HepG2 (cell line): ENCODE measurements at regions not wholly inside any gene's neighbourhood (a gene's known extent, or its start where the extent isn't known, plus 50 kb on each side); places are given as distances from the start of the nearest gene placed in this dataset.
A peak's percentile ranks its signal among the peaks of the same experiment; 100 is the strongest.

Source experiments
- ATAC-seq: fragments of 200-7000 bp; cut with Tn5 transposase; 3 replicates; pipeline ENCODE4 v1.9.1; 2020; ENCODE audit warnings: mild to moderate bottlenecking, moderate library complexity
- BruUV-seq: library from RNA; stranded (reverse); fragments of 400-500 nt; replicated peaks from 2 replicates; lab custom pipeline; 2021; lab: Mats Ljungman, UMichigan
- CTCF ChIA-PET: fragments of 300-600 bp; formaldehyde crosslinking; extraction: SDS; loops from one replicate; lab custom pipeline; 2021; ENCODE audit warnings: low total read pairs, inconsistent platforms, low intra/inter-chr PET ratio; lab: Yijun Ruan, JAX
- POLR2A ChIA-PET: fragments of 350-600 bp; sonication (Branson Sonifier 250); formaldehyde crosslinking; loops from one replicate; lab custom pipeline; 2020; ENCODE audit warnings: antibody characterized with exemption, inconsistent platforms; lab: Yijun Ruan, JAX
- DNase-seq: peaks from one replicate; pipeline ENCODE4 v3.0.0-alpha.2; 2015; ENCODE audit warnings: low spot score
- FAIRE-seq: peaks from 3 replicates; lab custom pipeline; 2011; peaks lifted over from hg19 to GRCh38; lab: Jason Lieb, UNC
- H2AFZ ChIP-seq: one replicate; pipeline ENCODE4 v1.6.1; 2011; ENCODE audit warnings: low read length, inconsistent platforms
- H3K27ac ChIP-seq: fragments of 300-600 bp; 3 replicates; pipeline ENCODE4 v1.8.0; 2011; ENCODE audit warnings: mixed run types, mild to moderate bottlenecking, mixed read lengths, low read length, inconsistent platforms; ENCODE audit not compliant: insufficient read depth; ENCODE audit errors: extremely low read length
- H3K27me3 ChIP-seq, 2 experiments: fragments of 200-600 bp in 1 of 2; 2 replicates in 1 of 2; 3 replicates in 1 of 2; pipeline versions ENCODE4 v1.6.0 to v1.8.0; 2011; ENCODE audit warnings: low read length in 2 of 2, mild to moderate bottlenecking in 2 of 2, moderate library complexity in 2 of 2, inconsistent platforms in 1 of 2; ENCODE audit not compliant: insufficient read depth in 2 of 2, control insufficient read depth in 1 of 2
- H3K36me3 ChIP-seq, 2 experiments: fragments of 200-600 bp in 1 of 2; replicated peaks in 1 of 2; 2 replicates in 1 of 2; 3 replicates in 1 of 2; pipeline versions ENCODE4 v1.5.1 to v1.8.0; 2011; ENCODE audit warnings: low read length in 2 of 2, inconsistent platforms in 1 of 2; ENCODE audit not compliant: insufficient read depth in 2 of 2, control insufficient read depth in 1 of 2
- H3K4me1 ChIP-seq: 2 replicates; pipeline ENCODE4 v1.5.1; 2012; ENCODE audit warnings: low read length, inconsistent platforms; ENCODE audit not compliant: insufficient read depth
- H3K4me2 ChIP-seq: 2 replicates; pipeline ENCODE4 v1.6.0; 2011; ENCODE audit warnings: low read depth, low read length, inconsistent platforms
- H3K4me3 ChIP-seq, 3 experiments: fragments of 200-600 bp in 1 of 3; sonication (generic), shearing (Covaris generic) in 1 of 3; replicated peaks in 1 of 3; 2 replicates each; pipeline ENCODE4 v1.5.1; 2011 to 2016; ENCODE audit warnings: low read length in 3 of 3, inconsistent platforms in 2 of 3, low read depth in 2 of 3, mild to moderate bottlenecking in 2 of 3, control low read depth in 1 of 3, mixed read lengths in 1 of 3; ENCODE audit not compliant: insufficient read depth in 1 of 3
- H3K79me2 ChIP-seq: one replicate; pipeline ENCODE4 v1.6.1; 2011; ENCODE audit warnings: low read length, inconsistent platforms; ENCODE audit not compliant: insufficient read depth
- H3K9ac ChIP-seq: 2 replicates; pipeline ENCODE4 v1.6.0; 2011; ENCODE audit warnings: mild to moderate bottlenecking, low read depth, low read length, inconsistent platforms; ENCODE audit not compliant: insufficient read depth
- H3K9me3 ChIP-seq: 2 replicates; pipeline ENCODE4 v1.5.1; 2012; ENCODE audit warnings: mild to moderate bottlenecking, low read length
- H4K20me1 ChIP-seq: 2 replicates; pipeline ENCODE4 v1.6.0; 2011; ENCODE audit warnings: inconsistent platforms, mild to moderate bottlenecking, low read length, moderate library complexity; ENCODE audit not compliant: insufficient read depth
- IKZF1 ChIP-seq: fragments of 450-650 bp; IDR thresholded peaks from 2 replicates; pipeline ENCODE4 v1.7.1; 2016
- PPARG ChIP-seq: conservative IDR thresholded peaks from 2 replicates; pipeline ENCODE4 v1.6.1; 2016; ENCODE audit warnings: missing biosample characterization, missing genetic modification reagents
- ZNF101 ChIP-seq: sonication (generic); formaldehyde crosslinking; IDR thresholded peaks from 2 replicates; pipeline ENCODE4 v1.4.0; 2020; ENCODE audit warnings: mild to moderate bottlenecking, low read depth, missing genetic modification reagents, borderline replicate concordance
- ZNF224 ChIP-seq: sonication (generic); formaldehyde crosslinking; IDR thresholded peaks from 2 replicates; pipeline ENCODE4 v1.5.0; 2020; ENCODE audit warnings: mild to moderate bottlenecking, missing genetic modification reagents
- ZNF720 ChIP-seq: sonication (generic); formaldehyde crosslinking; IDR thresholded peaks from 2 replicates; pipeline ENCODE4 v1.4.0; 2020; ENCODE audit warnings: missing genetic modification reagents
- ZSCAN9 ChIP-seq: IDR thresholded peaks from 2 replicates; pipeline ENCODE4 v1.6.1; 2016; ENCODE audit warnings: borderline replicate concordance
- WGBS: methylation state at CpG from one replicate; pipeline ENCODE4 v1.1.6; 2017; ENCODE audit warnings: low lambda C conversion rate; 5-methylcytosine and 5-hydroxymethylcytosine counted together
- in situ Hi-C: cut with HindIII; loops from 2 replicates; pipeline ENCODE4 v1.10.0; 2017; ENCODE audit warnings: low pct_unique_long_range_greater_than_20kb; ENCODE audit not compliant: extremely low pct_ligation_motif_present
- intact Hi-C: fragments of 100-400 bp; cut with micrococcal nuclease; formaldehyde crosslinking; loops from one replicate; pipeline ENCODE4 v1.10.0; 2022; ENCODE audit not compliant: unreplicated experiment
- TF ChIP-seq, protein P1 (sequence below): sonication (generic); formaldehyde crosslinking; IDR thresholded peaks from 2 replicates; pipeline ENCODE4 v1.5.0; 2020; ENCODE audit warnings: missing genetic modification reagents
- TF ChIP-seq, protein P2 (sequence below): fragments of 450-650 bp; IDR thresholded peaks from 2 replicates; pipeline ENCODE4 v1.6.1; 2016
- TF ChIP-seq, protein P3 (sequence below): sonication (generic); formaldehyde crosslinking; IDR thresholded peaks from 2 replicates; pipeline ENCODE4 v1.4.0; 2020; ENCODE audit warnings: missing genetic modification reagents, borderline replicate concordance

DNA sequence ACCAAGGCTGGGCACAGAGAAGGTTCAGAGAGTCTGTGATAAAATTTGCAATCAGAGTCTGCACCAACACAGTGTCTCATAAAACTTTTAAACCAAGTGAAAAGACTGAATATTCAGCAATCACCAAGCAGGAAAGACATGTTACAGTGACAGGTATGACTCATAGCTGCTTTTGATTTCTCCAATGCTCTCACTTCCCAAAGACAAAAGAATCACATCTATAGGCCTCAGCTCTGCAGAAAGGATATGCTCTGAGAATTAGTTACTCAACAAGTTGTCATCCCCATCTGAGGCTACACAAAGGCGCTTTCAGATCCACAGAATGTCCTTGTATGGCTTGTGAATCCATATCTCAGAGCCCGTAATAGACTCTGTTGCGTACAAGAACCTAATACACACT, 92.5 kb downstream of the KCNF1 start (continued):
- TF ChIP-seq, protein P1, sequence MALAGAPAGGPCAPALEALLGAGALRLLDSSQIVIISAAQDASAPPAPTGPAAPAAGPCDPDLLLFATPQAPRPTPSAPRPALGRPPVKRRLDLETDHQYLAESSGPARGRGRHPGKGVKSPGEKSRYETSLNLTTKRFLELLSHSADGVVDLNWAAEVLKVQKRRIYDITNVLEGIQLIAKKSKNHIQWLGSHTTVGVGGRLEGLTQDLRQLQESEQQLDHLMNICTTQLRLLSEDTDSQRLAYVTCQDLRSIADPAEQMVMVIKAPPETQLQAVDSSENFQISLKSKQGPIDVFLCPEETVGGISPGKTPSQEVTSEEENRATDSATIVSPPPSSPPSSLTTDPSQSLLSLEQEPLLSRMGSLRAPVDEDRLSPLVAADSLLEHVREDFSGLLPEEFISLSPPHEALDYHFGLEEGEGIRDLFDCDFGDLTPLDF (CRISPR knock-in tag) = no peak

DNA sequence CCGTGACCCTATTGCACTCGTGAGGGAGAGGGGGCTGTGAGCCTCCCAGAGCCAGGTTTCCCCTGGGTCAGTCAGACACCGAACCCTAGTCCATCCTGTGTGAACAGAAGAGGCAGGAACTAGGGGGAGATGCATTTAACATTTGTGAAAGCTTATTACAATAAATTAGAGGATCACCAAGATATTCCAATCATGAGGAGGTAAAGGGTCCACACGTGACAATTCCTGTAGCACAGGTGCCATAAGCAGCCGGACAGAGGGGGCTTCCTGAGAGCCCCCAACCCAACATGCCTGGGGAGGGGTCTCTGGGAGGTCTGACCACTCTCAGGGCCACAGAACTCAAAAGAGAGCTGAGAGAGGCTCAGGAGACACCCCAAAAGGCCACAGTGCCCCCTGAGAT, 93.3 kb downstream of the KCNF1 start:
- FAIRE-seq = no peak
- POLR2A ChIA-PET = no interaction called here
- Histone ChIP-seq H3K4me1 (no peaks in the 10 kb centered on the region), H3K27ac (no peak overlapping the region), H3K4me3 (no peak overlapping the region), H3K79me2 (no peaks in the 10 kb centered on the region), H3K27me3 (peaks cover 3 to 39% of the 10 kb centered on the region in 2 experiments; a peak in 3 of 5 replicates), H4K20me1 (no peaks in the 10 kb centered on the region), H3K9ac (no peak overlapping the region), H3K9me3 (no peaks in the 10 kb centered on the region), H3K36me3 (no peaks in the 10 kb centered on the region), H3K4me2 (no peak overlapping the region), H2AFZ (no peak overlapping the region)
- WGBS = 0% methylated on average over 5 of the region's 5 CpGs
- DNase-seq = no peak
- TF ChIP-seq, protein P2, sequence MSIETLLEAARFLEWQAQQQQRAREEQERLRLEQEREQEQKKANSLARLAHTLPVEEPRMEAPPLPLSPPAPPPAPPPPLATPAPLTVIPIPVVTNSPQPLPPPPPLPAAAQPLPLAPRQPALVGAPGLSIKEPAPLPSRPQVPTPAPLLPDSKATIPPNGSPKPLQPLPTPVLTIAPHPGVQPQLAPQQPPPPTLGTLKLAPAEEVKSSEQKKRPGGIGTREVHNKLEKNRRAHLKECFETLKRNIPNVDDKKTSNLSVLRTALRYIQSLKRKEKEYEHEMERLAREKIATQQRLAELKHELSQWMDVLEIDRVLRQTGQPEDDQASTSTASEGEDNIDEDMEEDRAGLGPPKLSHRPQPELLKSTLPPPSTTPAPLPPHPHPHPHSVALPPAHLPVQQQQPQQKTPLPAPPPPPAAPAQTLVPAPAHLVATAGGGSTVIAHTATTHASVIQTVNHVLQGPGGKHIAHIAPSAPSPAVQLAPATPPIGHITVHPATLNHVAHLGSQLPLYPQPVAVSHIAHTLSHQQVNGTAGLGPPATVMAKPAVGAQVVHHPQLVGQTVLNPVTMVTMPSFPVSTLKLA = peak; percentile 54
- TF ChIP-seq ZNF720 (CRISPR knock-in tag) = no peak
- intact Hi-C loops = no loop called here
- no TSS peak for BruUV-seq
- in situ Hi-C loops = no loop called here
- no peak for ATAC-seq
- CTCF ChIA-PET = no interaction called here

DNA sequence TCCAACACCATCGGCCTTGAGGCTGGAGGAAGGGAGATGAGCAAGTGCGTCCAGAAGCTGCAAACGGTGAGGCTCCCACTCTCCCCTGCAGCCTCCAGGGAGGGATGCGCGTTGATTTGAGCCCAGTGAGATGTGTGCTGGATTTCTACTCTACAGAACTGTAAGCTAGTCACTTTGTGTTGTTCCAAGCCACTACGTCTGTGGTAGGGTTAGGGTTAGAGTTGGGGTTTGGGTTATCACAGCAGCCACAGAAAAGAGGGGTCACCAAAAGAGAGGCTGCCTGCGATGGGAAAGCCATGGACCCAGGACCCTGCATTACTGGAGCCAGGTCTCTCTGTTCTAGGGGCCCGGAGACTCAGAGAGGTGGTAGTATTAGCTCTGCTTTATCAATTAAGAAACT, 94.5 kb downstream of the KCNF1 start:
- Histone ChIP-seq H3K27ac (no peak overlapping the region), H4K20me1 (no peaks in the 10 kb centered on the region), H3K27me3 (peaks cover 3 to 40% of the 10 kb centered on the region in 2 experiments; a peak in 3 of 5 replicates), H3K9ac (no peak overlapping the region), H3K4me1 (no peaks in the 10 kb centered on the region), H3K4me2 (no peak overlapping the region), H3K4me3 (no peak overlapping the region), H3K79me2 (no peaks in the 10 kb centered on the region), H3K36me3 (no peaks in the 10 kb centered on the region), H3K9me3 (peaks cover 2% of the 10 kb centered on the region), H2AFZ (no peak overlapping the region)
- ATAC-seq (no peak), FAIRE-seq (no peak), DNase-seq (no peak)
- POLR2A ChIA-PET = no interaction called here
- CTCF ChIA-PET = no interaction called here
- in situ Hi-C loops (no loop called here), intact Hi-C loops (no loop called here)
- no TSS peak for BruUV-seq
- WGBS = 24% methylated on average over 8 of the region's 8 CpGs
- TF ChIP-seq ZNF224 (CRISPR knock-in tag) = no peak
- TF ChIP-seq IKZF1 = no peak
- no peak for TF ChIP-seq ZNF101
- TF ChIP-seq, protein P3, sequence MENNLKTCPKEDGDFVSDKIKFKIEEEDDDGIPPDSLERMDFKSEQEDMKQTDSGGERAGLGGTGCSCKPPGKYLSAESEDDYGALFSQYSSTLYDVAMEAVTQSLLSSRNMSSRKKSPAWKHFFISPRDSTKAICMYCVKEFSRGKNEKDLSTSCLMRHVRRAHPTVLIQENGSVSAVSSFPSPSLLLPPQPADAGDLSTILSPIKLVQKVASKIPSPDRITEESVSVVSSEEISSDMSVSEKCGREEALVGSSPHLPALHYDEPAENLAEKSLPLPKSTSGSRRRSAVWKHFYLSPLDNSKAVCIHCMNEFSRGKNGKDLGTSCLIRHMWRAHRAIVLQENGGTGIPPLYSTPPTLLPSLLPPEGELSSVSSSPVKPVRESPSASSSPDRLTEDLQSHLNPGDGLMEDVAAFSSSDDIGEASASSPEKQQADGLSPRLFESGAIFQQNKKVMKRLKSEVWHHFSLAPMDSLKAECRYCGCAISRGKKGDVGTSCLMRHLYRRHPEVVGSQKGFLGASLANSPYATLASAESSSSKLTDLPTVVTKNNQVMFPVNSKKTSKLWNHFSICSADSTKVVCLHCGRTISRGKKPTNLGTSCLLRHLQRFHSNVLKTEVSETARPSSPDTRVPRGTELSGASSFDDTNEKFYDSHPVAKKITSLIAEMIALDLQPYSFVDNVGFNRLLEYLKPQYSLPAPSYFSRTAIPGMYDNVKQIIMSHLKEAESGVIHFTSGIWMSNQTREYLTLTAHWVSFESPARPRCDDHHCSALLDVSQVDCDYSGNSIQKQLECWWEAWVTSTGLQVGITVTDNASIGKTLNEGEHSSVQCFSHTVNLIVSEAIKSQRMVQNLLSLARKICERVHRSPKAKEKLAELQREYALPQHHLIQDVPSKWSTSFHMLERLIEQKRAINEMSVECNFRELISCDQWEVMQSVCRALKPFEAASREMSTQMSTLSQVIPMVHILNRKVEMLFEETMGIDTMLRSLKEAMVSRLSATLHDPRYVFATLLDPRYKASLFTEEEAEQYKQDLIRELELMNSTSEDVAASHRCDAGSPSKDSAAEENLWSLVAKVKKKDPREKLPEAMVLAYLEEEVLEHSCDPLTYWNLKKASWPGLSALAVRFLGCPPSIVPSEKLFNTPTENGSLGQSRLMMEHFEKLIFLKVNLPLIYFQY (CRISPR knock-in tag) = no peak
- no peak for TF ChIP-seq ZSCAN9 (CRISPR knock-in tag)
- TF ChIP-seq PPARG (CRISPR knock-in tag) = no peak
